Liver (tissue), 8 donors: ENCODE measurements at regions not wholly inside any gene's neighbourhood (a gene's known extent, or its start where the extent isn't known, plus 50 kb on each side); places are given as distances from the start of the nearest gene placed in this dataset.

Experiments used
- DNase-seq: peaks from one replicate; pipeline ENCODE4 v3.0.0-alpha.2; 2017; ENCODE audit warnings: low spot score
- H3K27ac ChIP-seq, 2 donors: one replicate each; pipeline ENCODE4 v1.7.0; 2013; ENCODE audit warnings: inconsistent platforms in 2 of 2, low read length in 2 of 2, control low read depth in 1 of 2, low read depth in 1 of 2, mild to moderate bottlenecking in 1 of 2
- H3K27me3 ChIP-seq, 4 donors: one replicate each; pipeline versions ENCODE4 v1.6.1 to v1.7.0; 2013; ENCODE audit warnings: low read length in 3 of 4, inconsistent platforms in 1 of 4, mild to moderate bottlenecking in 1 of 4, moderate library complexity in 1 of 4; ENCODE audit not compliant: control insufficient read depth in 4 of 4, insufficient read depth in 4 of 4
- H3K36me3 ChIP-seq, 4 donors: one replicate each; pipeline versions ENCODE4 v1.6.1 to v1.7.0; 2013; ENCODE audit warnings: low read length in 3 of 4, mild to moderate bottlenecking in 3 of 4, low read depth in 1 of 4, moderate library complexity in 1 of 4; ENCODE audit not compliant: control insufficient read depth in 4 of 4, insufficient read depth in 3 of 4
- H3K4me1 ChIP-seq, 4 donors: one replicate each; pipeline versions ENCODE4 v1.6.1 to v1.7.0; 2013; ENCODE audit warnings: low read length in 3 of 4, mild to moderate bottlenecking in 3 of 4, moderate library complexity in 1 of 4; ENCODE audit not compliant: control insufficient read depth in 4 of 4, insufficient read depth in 4 of 4
- H3K4me3 ChIP-seq, 3 donors: one replicate each; pipeline versions ENCODE4 v1.6.1 to v1.7.0; 2013; ENCODE audit warnings: low read length in 3 of 3, control low read depth in 1 of 3, low read depth in 1 of 3, mild to moderate bottlenecking in 1 of 3
- H3K9ac ChIP-seq, 2 donors: one replicate each; pipeline ENCODE4 v1.7.0; 2013; ENCODE audit warnings: low read length in 2 of 2, mild to moderate bottlenecking in 2 of 2, moderate library complexity in 2 of 2, control low read depth in 1 of 2, low read depth in 1 of 2
- H3K9me3 ChIP-seq, 4 donors: one replicate each; pipeline versions ENCODE4 v1.6.1 to v1.7.0; 2013; ENCODE audit warnings: low read length in 3 of 4; ENCODE audit not compliant: control insufficient read depth in 4 of 4
- EGR1 ChIP-seq, 2 donors: IDR thresholded peaks; 2 replicates each; pipeline ENCODE4 v1.6.1; 2016 to 2018; ENCODE audit warnings: antibody characterized with exemption in 2 of 2, low read depth in 2 of 2
- FOXA1 ChIP-seq: IDR thresholded peaks from 2 replicates; pipeline ENCODE4 v1.6.1; 2016; ENCODE audit warnings: antibody characterized with exemption
- FOXA2 ChIP-seq: IDR thresholded peaks from 2 replicates; pipeline ENCODE4 v1.6.1; 2016; ENCODE audit warnings: antibody characterized with exemption
- HNF4A ChIP-seq, 2 donors: conservative IDR thresholded peaks; 2 replicates each; pipeline ENCODE4 v1.6.1; 2016; ENCODE audit warnings: antibody characterized with exemption in 2 of 2, mild to moderate bottlenecking in 2 of 2
- HNF4G ChIP-seq: IDR thresholded peaks from 2 replicates; pipeline ENCODE4 v1.6.1; 2016; ENCODE audit warnings: antibody characterized with exemption
- JUND ChIP-seq, 2 donors: IDR thresholded peaks; 2 replicates each; pipeline ENCODE4 v1.6.1; 2016; ENCODE audit warnings: antibody characterized with exemption in 2 of 2
- RAD21 ChIP-seq, 2 donors: IDR thresholded peaks; 2 replicates each; pipeline ENCODE4 v1.6.1; 2016; ENCODE audit warnings: antibody characterized with exemption in 2 of 2, mild to moderate bottlenecking in 2 of 2
- SP1 ChIP-seq: IDR thresholded peaks from 2 replicates; pipeline ENCODE4 v1.6.1; 2018; ENCODE audit warnings: antibody characterized with exemption, mild to moderate bottlenecking
- TAF1 ChIP-seq: conservative IDR thresholded peaks from 2 replicates; pipeline ENCODE4 v1.6.1; 2016; ENCODE audit warnings: antibody characterized with exemption, mild to moderate bottlenecking
- YY1 ChIP-seq: IDR thresholded peaks from 2 replicates; pipeline ENCODE4 v1.6.1; 2016; ENCODE audit warnings: antibody characterized with exemption, mild to moderate bottlenecking
- WGBS: extraction: QIAGEN DNeasy Blood & Tissue Kit; methylation state at CpG from one replicate; pipeline ENCODE4 v1.1.7; 2013; 5-methylcytosine and 5-hydroxymethylcytosine counted together
- TF ChIP-seq, protein P1 (sequence below): IDR thresholded peaks from 2 replicates; pipeline ENCODE4 v1.6.1; 2016; ENCODE audit warnings: antibody characterized with exemption
- TF ChIP-seq, protein P2 (sequence below): IDR thresholded peaks from 2 replicates; pipeline ENCODE4 v1.6.1; 2016; ENCODE audit warnings: antibody characterized with exemption
- TF ChIP-seq, protein P3 (sequence below): fragments of 150-350 bp; IDR thresholded peaks from 2 replicates; pipeline ENCODE4 v1.5.1; 2017; ENCODE audit warnings: improper control_type of control experiment, low read depth, low read length; ENCODE audit not compliant: missing input control
- TF ChIP-seq, protein P4 (sequence below): IDR thresholded peaks from 2 replicates; pipeline ENCODE4 v1.6.1; 2016; ENCODE audit warnings: antibody characterized with exemption, mild to moderate bottlenecking
- TF ChIP-seq, protein P5 (sequence below): IDR thresholded peaks from 2 replicates; pipeline ENCODE4 v1.6.1; 2016; ENCODE audit warnings: antibody characterized with exemption
- donor health status: healthy.
- donor health status: healthy.
- donor health status: healthy.
- donor health status: healthy.
- donor health status: healthy.

DNA sequence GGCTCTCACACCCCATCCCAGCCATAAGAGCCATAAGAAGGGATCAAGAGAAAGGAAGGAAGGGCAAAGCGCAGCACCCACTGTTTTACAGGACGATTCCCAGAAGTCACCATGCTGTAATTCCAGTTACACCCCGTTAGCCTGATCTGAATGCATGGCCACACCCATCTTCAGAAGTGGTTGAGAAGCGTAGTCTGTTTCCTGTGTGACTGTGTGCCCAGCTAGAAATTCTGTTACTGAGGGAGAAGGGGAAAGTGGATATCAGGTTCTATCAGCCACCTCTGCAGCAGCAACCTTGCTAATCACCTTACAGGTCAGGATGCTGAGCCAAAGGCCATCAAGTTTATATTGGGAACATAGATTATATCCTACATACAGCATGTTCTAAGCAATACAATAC, 260.0 kb downstream of the ABHD5 start:
- Histone ChIP-seq H3K27me3 (peaks cover 0 to 3% (median 0%) of the 10 kb centered on the region in 4 donors), H3K9me3 (no peaks in the 10 kb centered on the region), H3K9ac (no peak overlapping the region), H3K27ac (no peak overlapping the region), H3K4me1 (no peaks in the 10 kb centered on the region), H3K4me3 (no peak overlapping the region), H3K36me3 (no peaks in the 10 kb centered on the region)
- TF ChIP-seq JUND (IDR thresholded peaks at IDR 0.05) (no peak), HNF4A (conservative IDR thresholded peaks at IDR 0.05) (no peak), YY1 (no peak), HNF4G (no peak), TAF1 (no peak)
- TF ChIP-seq, protein P1, sequence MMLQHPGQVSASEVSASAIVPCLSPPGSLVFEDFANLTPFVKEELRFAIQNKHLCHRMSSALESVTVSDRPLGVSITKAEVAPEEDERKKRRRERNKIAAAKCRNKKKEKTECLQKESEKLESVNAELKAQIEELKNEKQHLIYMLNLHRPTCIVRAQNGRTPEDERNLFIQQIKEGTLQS, result no peak
- DNase-seq, result no peak
- 58% methylated on average over 4 of the region's 4 CpGs for WGBS

DNA sequence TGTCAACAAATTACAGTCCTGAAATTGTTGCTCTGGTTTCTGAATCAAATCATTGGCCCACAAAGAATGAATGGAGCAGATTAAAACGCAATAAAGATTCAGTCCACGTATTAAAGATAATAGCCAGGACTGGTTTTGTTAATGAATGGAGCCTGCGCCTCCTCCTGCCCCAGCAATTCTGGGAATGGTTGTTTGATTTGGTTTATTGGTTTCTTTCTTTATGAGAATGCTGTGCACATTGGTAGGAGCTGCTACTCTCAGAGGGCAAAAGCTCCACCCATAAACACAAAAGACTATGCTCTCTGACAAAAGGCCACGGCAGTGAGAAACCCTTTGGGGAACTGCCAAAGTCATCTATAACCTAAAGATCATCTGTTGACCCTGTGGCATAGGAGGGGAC, 261.1 kb downstream of the ABHD5 start:
- no peaks in the 10 kb centered on the region for H3K4me1 ChIP-seq
- no peaks in the 10 kb centered on the region for H3K36me3 ChIP-seq
- no peak for DNase-seq
- H3K9ac ChIP-seq, result no peak overlapping the region
- WGBS, result 81% methylated on average over 4 of the region's 4 CpGs
- H3K9me3 ChIP-seq, result no peaks in the 10 kb centered on the region
- no peak overlapping the region for H3K4me3 ChIP-seq
- TF ChIP-seq, protein P1, result no peak
- TF ChIP-seq YY1 (no peak), SP1 (no peak), EGR1 (IDR thresholded peaks at IDR 0.05; ENCODE audit: low read depth in 2 of 2) (no peak), JUND (IDR thresholded peaks at IDR 0.05) (no peak), HNF4G (no peak), FOXA1 (no peak), FOXA2 (no peak), RAD21 (IDR thresholded peaks at IDR 0.05) (no peak)
- TF ChIP-seq, protein P2, sequence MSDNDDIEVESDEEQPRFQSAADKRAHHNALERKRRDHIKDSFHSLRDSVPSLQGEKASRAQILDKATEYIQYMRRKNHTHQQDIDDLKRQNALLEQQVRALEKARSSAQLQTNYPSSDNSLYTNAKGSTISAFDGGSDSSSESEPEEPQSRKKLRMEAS, result no peak
- TF ChIP-seq, protein P3, sequence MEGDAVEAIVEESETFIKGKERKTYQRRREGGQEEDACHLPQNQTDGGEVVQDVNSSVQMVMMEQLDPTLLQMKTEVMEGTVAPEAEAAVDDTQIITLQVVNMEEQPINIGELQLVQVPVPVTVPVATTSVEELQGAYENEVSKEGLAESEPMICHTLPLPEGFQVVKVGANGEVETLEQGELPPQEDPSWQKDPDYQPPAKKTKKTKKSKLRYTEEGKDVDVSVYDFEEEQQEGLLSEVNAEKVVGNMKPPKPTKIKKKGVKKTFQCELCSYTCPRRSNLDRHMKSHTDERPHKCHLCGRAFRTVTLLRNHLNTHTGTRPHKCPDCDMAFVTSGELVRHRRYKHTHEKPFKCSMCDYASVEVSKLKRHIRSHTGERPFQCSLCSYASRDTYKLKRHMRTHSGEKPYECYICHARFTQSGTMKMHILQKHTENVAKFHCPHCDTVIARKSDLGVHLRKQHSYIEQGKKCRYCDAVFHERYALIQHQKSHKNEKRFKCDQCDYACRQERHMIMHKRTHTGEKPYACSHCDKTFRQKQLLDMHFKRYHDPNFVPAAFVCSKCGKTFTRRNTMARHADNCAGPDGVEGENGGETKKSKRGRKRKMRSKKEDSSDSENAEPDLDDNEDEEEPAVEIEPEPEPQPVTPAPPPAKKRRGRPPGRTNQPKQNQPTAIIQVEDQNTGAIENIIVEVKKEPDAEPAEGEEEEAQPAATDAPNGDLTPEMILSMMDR, result no peak
- TF ChIP-seq, protein P4, sequence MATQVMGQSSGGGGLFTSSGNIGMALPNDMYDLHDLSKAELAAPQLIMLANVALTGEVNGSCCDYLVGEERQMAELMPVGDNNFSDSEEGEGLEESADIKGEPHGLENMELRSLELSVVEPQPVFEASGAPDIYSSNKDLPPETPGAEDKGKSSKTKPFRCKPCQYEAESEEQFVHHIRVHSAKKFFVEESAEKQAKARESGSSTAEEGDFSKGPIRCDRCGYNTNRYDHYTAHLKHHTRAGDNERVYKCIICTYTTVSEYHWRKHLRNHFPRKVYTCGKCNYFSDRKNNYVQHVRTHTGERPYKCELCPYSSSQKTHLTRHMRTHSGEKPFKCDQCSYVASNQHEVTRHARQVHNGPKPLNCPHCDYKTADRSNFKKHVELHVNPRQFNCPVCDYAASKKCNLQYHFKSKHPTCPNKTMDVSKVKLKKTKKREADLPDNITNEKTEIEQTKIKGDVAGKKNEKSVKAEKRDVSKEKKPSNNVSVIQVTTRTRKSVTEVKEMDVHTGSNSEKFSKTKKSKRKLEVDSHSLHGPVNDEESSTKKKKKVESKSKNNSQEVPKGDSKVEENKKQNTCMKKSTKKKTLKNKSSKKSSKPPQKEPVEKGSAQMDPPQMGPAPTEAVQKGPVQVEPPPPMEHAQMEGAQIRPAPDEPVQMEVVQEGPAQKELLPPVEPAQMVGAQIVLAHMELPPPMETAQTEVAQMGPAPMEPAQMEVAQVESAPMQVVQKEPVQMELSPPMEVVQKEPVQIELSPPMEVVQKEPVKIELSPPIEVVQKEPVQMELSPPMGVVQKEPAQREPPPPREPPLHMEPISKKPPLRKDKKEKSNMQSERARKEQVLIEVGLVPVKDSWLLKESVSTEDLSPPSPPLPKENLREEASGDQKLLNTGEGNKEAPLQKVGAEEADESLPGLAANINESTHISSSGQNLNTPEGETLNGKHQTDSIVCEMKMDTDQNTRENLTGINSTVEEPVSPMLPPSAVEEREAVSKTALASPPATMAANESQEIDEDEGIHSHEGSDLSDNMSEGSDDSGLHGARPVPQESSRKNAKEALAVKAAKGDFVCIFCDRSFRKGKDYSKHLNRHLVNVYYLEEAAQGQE, result no peak
- TF ChIP-seq, protein P5, sequence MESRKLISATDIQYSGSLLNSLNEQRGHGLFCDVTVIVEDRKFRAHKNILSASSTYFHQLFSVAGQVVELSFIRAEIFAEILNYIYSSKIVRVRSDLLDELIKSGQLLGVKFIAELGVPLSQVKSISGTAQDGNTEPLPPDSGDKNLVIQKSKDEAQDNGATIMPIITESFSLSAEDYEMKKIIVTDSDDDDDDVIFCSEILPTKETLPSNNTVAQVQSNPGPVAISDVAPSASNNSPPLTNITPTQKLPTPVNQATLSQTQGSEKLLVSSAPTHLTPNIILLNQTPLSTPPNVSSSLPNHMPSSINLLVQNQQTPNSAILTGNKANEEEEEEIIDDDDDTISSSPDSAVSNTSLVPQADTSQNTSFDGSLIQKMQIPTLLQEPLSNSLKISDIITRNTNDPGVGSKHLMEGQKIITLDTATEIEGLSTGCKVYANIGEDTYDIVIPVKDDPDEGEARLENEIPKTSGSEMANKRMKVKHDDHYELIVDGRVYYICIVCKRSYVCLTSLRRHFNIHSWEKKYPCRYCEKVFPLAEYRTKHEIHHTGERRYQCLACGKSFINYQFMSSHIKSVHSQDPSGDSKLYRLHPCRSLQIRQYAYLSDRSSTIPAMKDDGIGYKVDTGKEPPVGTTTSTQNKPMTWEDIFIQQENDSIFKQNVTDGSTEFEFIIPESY, result no peak
- H3K27me3 ChIP-seq, result peaks cover 0 to 3% (median 0%) of the 10 kb centered on the region in 4 donors
- no peak overlapping the region for H3K27ac ChIP-seq
